Right lobe of liver (tissue), 6 donors: ENCODE measurements at regions not wholly inside any gene's neighbourhood (a gene's known extent, or its start where the extent isn't known, plus 50 kb on each side); places are given as distances from the start of the nearest gene placed in this dataset.

Source experiments
- ATAC-seq, 4 donors: fragments of 200-7000 bp; cut with Tn5 transposase; one replicate each; pipeline ENCODE4 v1.9.1; 2020; ENCODE audit warnings: mild to moderate bottlenecking in 4 of 4, moderate library complexity in 4 of 4
- DNase-seq, 3 donors: peaks; one replicate each; pipeline ENCODE4 v3.0.0-alpha.2; 2020
- H3K27ac ChIP-seq, 3 donors: fragments of 200-600 bp; one replicate each; pipeline ENCODE4 v1.8.0; 2022
- H3K27me3 ChIP-seq, 2 donors: fragments of 200-600 bp; one replicate each; pipeline ENCODE4 v1.8.0; 2022
- H3K36me3 ChIP-seq, 4 donors: fragments of 200-600 bp; sonication (generic) in 1 of 4; one replicate each; pipeline versions ENCODE4 v1.5.1 to v1.8.0; 2017 to 2022; ENCODE audit warnings: control low read depth in 1 of 4
- H3K4me1 ChIP-seq, 4 donors: fragments of 200-600 bp; sonication (generic) in 1 of 4; one replicate each; pipeline versions ENCODE4 v1.5.1 to v1.8.0; 2017 to 2022; ENCODE audit warnings: control low read depth in 1 of 4
- H3K4me3 ChIP-seq, 3 donors: fragments of 200-600 bp; one replicate each; pipeline ENCODE4 v1.8.0; 2022
- H3K9me3 ChIP-seq, 4 donors: fragments of 200-600 bp; sonication (generic) in 1 of 4; one replicate each; pipeline versions ENCODE4 v1.5.1 to v1.8.0; 2017 to 2022; ENCODE audit warnings: control low read depth in 1 of 4
- CTCF ChIP-seq, 4 donors: fragments of 200-600 bp in 3 of 4; fragments of 450-650 bp in 1 of 4; IDR thresholded peaks; one replicate each; pipeline versions ENCODE4 v1.5.1 to v1.8.0; 2016 to 2022; ENCODE audit warnings: antibody characterized with exemption in 4 of 4, mild to moderate bottlenecking in 2 of 4
- POLR2A ChIP-seq: fragments of 450-650 bp; IDR thresholded peaks from one replicate; pipeline ENCODE4 v1.6.1; 2017; ENCODE audit warnings: antibody characterized with exemption, mild to moderate bottlenecking
- WGBS: methylation state at CpG from one replicate; pipeline ENCODE4 v1.1.6; 2018; ENCODE audit warnings: low coverage, low lambda C conversion rate; ENCODE audit not compliant: insufficient coverage; ENCODE audit errors: missing lambda C conversion rate; 5-methylcytosine and 5-hydroxymethylcytosine counted together
- intact Hi-C, 2 donors: fragments of 100-400 bp; cut with DNase I; formaldehyde crosslinking; loops; one replicate each; pipeline versions ENCODE4 v1.11.2 to v1.14.1; 2022
- donor health status: DM: no; HTN: yes; CAD: no.
- donor health status: DM: no; HTN: no; CAD: no.
- donor health status: DM: no; HTN: no; CAD: no.
- donor health status: DM: no; HTN: yes; CAD: no.
- donor health status: DM: no; HTN: yes; CAD: no.

- H3K4me1 ChIP-seq: no peaks in the 10 kb centered on the region
- no peak overlapping the region for H3K27ac ChIP-seq
- no peaks in the 10 kb centered on the region for H3K36me3 ChIP-seq
- DNase-seq (no peak), ATAC-seq (no peak)
- intact Hi-C loops: no loop called here
- H3K27me3 ChIP-seq: no peaks in the 10 kb centered on the region
- TF ChIP-seq CTCF (IDR thresholded peaks at IDR 0.05) (no peak), POLR2A (no peak)
- WGBS: 35% methylated on average over 1 of the region's 1 CpG
- H3K4me3 ChIP-seq: no peak overlapping the region
- no peaks in the 10 kb centered on the region for H3K9me3 ChIP-seq
These were observed 500.2 kb downstream of the CDH11 start for GRCh38 chr16:64621616-64622015.

GRCh38 chr16:64617836-64618476 lies 503.9 kb downstream of the CDH11 start:
- no peak overlapping the region for H3K4me3 ChIP-seq
- H3K4me1 ChIP-seq: no peaks in the 10 kb centered on the region
- no peaks in the 10 kb centered on the region for H3K27me3 ChIP-seq
- no peaks in the 10 kb centered on the region for H3K36me3 ChIP-seq
- no peak for TF ChIP-seq POLR2A
- no peak for TF ChIP-seq CTCF (IDR thresholded peaks at IDR 0.05)
- no peak for ATAC-seq
- DNase-seq: no peak
- no peak overlapping the region for H3K27ac ChIP-seq
- intact Hi-C loops: no loop called here
- WGBS: 40% methylated on average over 1 of the region's 1 CpG
- H3K9me3 ChIP-seq: no peaks in the 10 kb centered on the region

GRCh38 chr16:64615630-64616280 lies 506.1 kb downstream of the CDH11 start:
- Histone ChIP-seq H3K36me3 (no peaks in the 10 kb centered on the region), H3K27ac (no peak overlapping the region), H3K27me3 (no peaks in the 10 kb centered on the region), H3K4me3 (no peak overlapping the region), H3K9me3 (no peaks in the 10 kb centered on the region), H3K4me1 (no peaks in the 10 kb centered on the region)
- WGBS: 25% methylated on average over 2 of the region's 6 CpGs
- TF ChIP-seq POLR2A: no peak
- TF ChIP-seq CTCF (IDR thresholded peaks at IDR 0.05): no peak
- intact Hi-C loops: no loop called here
- no peak for ATAC-seq
- DNase-seq: no peak

- H3K9me3 ChIP-seq: no peaks in the 10 kb centered on the region
- DNase-seq (no peak), ATAC-seq (no peak)
- no peaks in the 10 kb centered on the region for H3K36me3 ChIP-seq
- intact Hi-C loops: no loop called here
- H3K4me1 ChIP-seq: no peaks in the 10 kb centered on the region
- no peaks in the 10 kb centered on the region for H3K27me3 ChIP-seq
- TF ChIP-seq CTCF (IDR thresholded peaks at IDR 0.05): no peak
- no peak for TF ChIP-seq POLR2A
- no peak overlapping the region for H3K27ac ChIP-seq
- H3K4me3 ChIP-seq: no peak overlapping the region
These were observed 525.7 kb downstream of the CDH11 start for GRCh38 chr16:64596196-64596595.
